Lung (tissue), 11 donors: ENCODE measurements at regions not wholly inside any gene's neighbourhood (a gene's known extent, or its start where the extent isn't known, plus 50 kb on each side); places are given as distances from the start of the nearest gene placed in this dataset.

ENCODE experiments used
- ATAC-seq: fragments of 200-7000 bp; cut with Tn5 transposase; one replicate; pipeline ENCODE4 v1.9.1; 2020; ENCODE audit warnings: moderate number of reproducible peaks; ENCODE audit not compliant: insufficient read depth, low FRiP score
- DNase-seq, 3 donors: peaks; one replicate each; pipeline ENCODE4 v3.0.0-alpha.2; 2013 to 2017
- H3K27ac ChIP-seq, 2 donors: one replicate each; pipeline ENCODE4 v1.5.1; 2013; ENCODE audit warnings: mild to moderate bottlenecking in 2 of 2, moderate library complexity in 2 of 2, control low read depth in 1 of 2, inconsistent platforms in 1 of 2, low read depth in 1 of 2, low read length in 1 of 2
- H3K27me3 ChIP-seq, 3 donors: one replicate each; pipeline ENCODE4 v1.5.1; 2013; ENCODE audit warnings: low read length in 2 of 3; ENCODE audit not compliant: control insufficient read depth in 3 of 3, insufficient read depth in 3 of 3
- H3K36me3 ChIP-seq, 4 donors: one replicate each; pipeline ENCODE4 v1.5.1; 2013; ENCODE audit warnings: low read length in 4 of 4, mild to moderate bottlenecking in 1 of 4, moderate library complexity in 1 of 4; ENCODE audit not compliant: control insufficient read depth in 4 of 4, insufficient read depth in 4 of 4
- H3K4me1 ChIP-seq, 5 donors: one replicate each; pipeline ENCODE4 v1.5.1; 2013; ENCODE audit warnings: low read length in 5 of 5, mild to moderate bottlenecking in 2 of 5, moderate library complexity in 1 of 5; ENCODE audit not compliant: control insufficient read depth in 5 of 5, insufficient read depth in 5 of 5
- H3K4me3 ChIP-seq: one replicate; pipeline ENCODE4 v1.5.1; 2013; ENCODE audit warnings: mild to moderate bottlenecking, control low read depth, moderate library complexity
- H3K9ac ChIP-seq, 2 donors: one replicate each; pipeline ENCODE4 v1.5.1; 2013; ENCODE audit warnings: low read length in 2 of 2, control low read depth in 1 of 2; ENCODE audit not compliant: insufficient read depth in 1 of 2
- H3K9me3 ChIP-seq, 4 donors: one replicate each; pipeline ENCODE4 v1.5.1; 2013; ENCODE audit warnings: low read length in 3 of 4, mild to moderate bottlenecking in 1 of 4, moderate library complexity in 1 of 4; ENCODE audit not compliant: control insufficient read depth in 4 of 4, insufficient read depth in 3 of 4
- WGBS, 2 donors: extraction: QIAGEN DNeasy Blood & Tissue Kit; methylation state at CpG; one replicate each; pipeline ENCODE4 v1.1.7; 2013; 5-methylcytosine and 5-hydroxymethylcytosine counted together
- TF ChIP-seq, protein P1 (sequence below): IDR thresholded peaks from 2 replicates; pipeline ENCODE4 v1.5.1; 2012; ENCODE audit warnings: mild to moderate bottlenecking; ENCODE audit errors: control extremely low read depth, extremely low read depth
- donor health status: control.
- donor health status: control.
- donor health status: Bipolar disorder and iron deficiency.
- donor health status: healthy.
- donor health status: DM: yes; HTN: yes; CAD: no.

- 27 to 58% methylated on average over 5 of the region's 5 CpGs for WGBS, 2 donors
- TF ChIP-seq, protein P1, sequence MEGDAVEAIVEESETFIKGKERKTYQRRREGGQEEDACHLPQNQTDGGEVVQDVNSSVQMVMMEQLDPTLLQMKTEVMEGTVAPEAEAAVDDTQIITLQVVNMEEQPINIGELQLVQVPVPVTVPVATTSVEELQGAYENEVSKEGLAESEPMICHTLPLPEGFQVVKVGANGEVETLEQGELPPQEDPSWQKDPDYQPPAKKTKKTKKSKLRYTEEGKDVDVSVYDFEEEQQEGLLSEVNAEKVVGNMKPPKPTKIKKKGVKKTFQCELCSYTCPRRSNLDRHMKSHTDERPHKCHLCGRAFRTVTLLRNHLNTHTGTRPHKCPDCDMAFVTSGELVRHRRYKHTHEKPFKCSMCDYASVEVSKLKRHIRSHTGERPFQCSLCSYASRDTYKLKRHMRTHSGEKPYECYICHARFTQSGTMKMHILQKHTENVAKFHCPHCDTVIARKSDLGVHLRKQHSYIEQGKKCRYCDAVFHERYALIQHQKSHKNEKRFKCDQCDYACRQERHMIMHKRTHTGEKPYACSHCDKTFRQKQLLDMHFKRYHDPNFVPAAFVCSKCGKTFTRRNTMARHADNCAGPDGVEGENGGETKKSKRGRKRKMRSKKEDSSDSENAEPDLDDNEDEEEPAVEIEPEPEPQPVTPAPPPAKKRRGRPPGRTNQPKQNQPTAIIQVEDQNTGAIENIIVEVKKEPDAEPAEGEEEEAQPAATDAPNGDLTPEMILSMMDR = no peak
- Histone ChIP-seq H3K9me3 (no peaks in the 10 kb centered on the region), H3K4me3 (no peak overlapping the region), H3K27ac (peak overlapping the region in 1 of 2 donors; percentile 45), H3K4me1 (peaks cover 0 to 16% (median 2%) of the 10 kb centered on the region in 5 donors), H3K9ac (no peak overlapping the region), H3K27me3 (no peaks in the 10 kb centered on the region), H3K36me3 (no peaks in the 10 kb centered on the region)
- ATAC-seq (no peak), DNase-seq (no peak)
Measured at GRCh38 chr3:30232142-30232541, 374.3 kb upstream of the TGFBR2 start.

DNA sequence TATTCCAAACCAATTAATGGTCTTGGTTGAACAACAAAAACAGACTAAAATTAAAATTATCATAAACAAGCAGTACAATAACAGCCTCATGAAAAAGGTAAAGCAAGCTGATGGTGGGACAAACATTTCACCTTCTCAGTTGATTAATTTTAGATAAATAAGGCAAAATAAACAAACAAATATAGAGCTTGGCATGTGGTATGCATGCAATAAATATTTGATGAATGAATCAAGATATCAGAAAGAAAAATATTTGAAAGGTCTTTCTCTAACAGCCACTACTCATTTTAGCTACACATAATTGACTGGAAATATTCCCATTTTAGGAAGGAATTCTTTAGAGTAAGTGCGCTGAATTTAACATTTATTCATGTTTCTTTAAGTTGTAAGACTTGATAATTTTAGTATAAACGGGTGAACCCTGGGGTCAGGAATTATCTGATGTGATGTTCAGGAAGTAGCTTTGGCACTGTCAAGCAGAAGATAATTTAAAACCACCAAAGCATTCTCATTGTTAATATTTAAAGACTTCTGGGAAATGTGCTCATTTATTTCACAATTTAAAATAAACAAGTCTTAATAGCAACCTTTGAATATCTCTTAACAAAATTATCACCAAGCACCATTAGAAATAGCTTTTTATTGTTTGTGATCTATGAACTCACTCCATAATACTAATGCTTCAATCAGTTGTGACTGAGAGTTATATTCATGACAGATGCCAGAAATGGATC, 372.3 kb upstream of the TGFBR2 start:
- ATAC-seq = no peak
- no peak overlapping the region for H3K27ac ChIP-seq

DNA sequence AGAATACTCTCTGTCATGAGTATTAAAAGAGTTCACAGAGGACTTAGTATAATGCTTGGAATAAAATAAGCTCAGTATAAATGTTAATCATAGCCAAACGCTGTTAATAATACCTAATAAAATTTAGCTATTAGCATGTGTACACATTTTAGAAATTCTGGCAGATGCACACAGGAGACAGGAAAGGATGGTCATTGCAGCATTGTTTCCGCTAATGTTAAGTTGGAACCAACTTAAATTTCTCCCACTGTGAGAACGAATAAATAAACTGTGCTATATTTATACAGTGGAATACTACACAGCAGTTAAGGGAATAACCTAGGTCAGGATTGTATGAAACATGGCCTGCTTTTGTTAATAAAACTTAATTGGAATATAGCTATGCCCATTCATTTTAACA, 370.4 kb upstream of the TGFBR2 start:
- no peaks in the 10 kb centered on the region for H3K36me3 ChIP-seq
- H3K27me3 ChIP-seq = no peaks in the 10 kb centered on the region
- peaks cover 0 to 12% (median 1%) of the 10 kb centered on the region in 5 donors for H3K4me1 ChIP-seq
- DNase-seq (no peak), ATAC-seq (no peak)
- no peak overlapping the region for H3K27ac ChIP-seq
- WGBS, 2 donors = 71 to 76% methylated on average over 3 of the region's 3 CpGs
- H3K9ac ChIP-seq = no peak overlapping the region
- TF ChIP-seq, protein P1 = no peak
- no peak overlapping the region for H3K4me3 ChIP-seq
- no peaks in the 10 kb centered on the region for H3K9me3 ChIP-seq

More for the DNA sequence above, 372.3 kb upstream of the TGFBR2 start:
- 51 to 52% methylated on average over 2 of the region's 2 CpGs for WGBS, 2 donors
- no peak overlapping the region for H3K9ac ChIP-seq
- peak in 1 of 3 donors; percentile 11 for DNase-seq
- TF ChIP-seq, protein P1 = no peak
- H3K27me3 ChIP-seq = no peaks in the 10 kb centered on the region
- H3K4me3 ChIP-seq = no peak overlapping the region
- peaks cover 0 to 12% (median 1%) of the 10 kb centered on the region in 5 donors for H3K4me1 ChIP-seq
- no peaks in the 10 kb centered on the region for H3K36me3 ChIP-seq
- no peaks in the 10 kb centered on the region for H3K9me3 ChIP-seq

DNA sequence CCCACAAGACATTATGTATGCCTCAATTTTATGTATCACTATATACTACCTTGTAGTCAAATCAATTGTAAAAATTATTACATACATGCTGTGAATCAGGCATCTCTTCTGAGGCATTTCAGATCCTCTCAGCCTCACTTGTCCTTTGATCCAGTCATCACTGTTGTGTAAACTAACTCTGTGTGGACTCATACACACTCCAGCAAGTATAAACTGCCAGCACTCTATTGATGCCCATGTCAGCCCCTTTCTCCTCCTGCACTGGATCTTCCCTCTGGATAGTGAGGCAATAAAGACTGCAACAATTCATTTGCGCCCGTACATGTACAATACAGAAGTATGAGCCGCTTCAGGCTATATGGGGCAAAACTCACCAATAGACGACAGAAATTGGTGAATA, 364.7 kb upstream of the TGFBR2 start:
- ATAC-seq (no peak), DNase-seq (no peak)
- WGBS, 2 donors = 88 to 94% methylated on average over 4 of the region's 4 CpGs
- H3K4me3 ChIP-seq = no peak overlapping the region
- no peaks in the 10 kb centered on the region for H3K27me3 ChIP-seq
- H3K9ac ChIP-seq = no peak overlapping the region
- no peaks in the 10 kb centered on the region for H3K4me1 ChIP-seq
- no peak overlapping the region for H3K27ac ChIP-seq
- TF ChIP-seq, protein P1 = no peak
- no peaks in the 10 kb centered on the region for H3K9me3 ChIP-seq
- H3K36me3 ChIP-seq = no peaks in the 10 kb centered on the region
